ENCODE measurements at regions not wholly inside any gene's neighbourhood (a gene's known extent, or its start where the extent isn't known, plus 50 kb on each side); places are given as distances from the start of the nearest gene placed in this dataset.

GRCh38 chr21:38165466-38166172 is 91.2 kb upstream of the KCNJ15 start:
- SMC1A ChIA-PET (ENCODE audit: uncharacterized antibody, unreplicated experiment) = interaction anchor here (1.2 to 3.9 kb wide), 2 partner anchors 10 to 186 kb away, joined by 3 to 28 read pairs; no protein-coding TSS in a partner anchor

GRCh38 chr21:38166173-38166535 is 90.6 kb upstream of the KCNJ15 start:
- Histone ChIP-seq H3K27me3 (replicated peaks in 1 of 2; ENCODE audit: control insufficient read depth in 2 of 2, insufficient read depth in 2 of 2, low read length in 1 of 2) (no peaks in the 10 kb centered on the region; a peak in 1 of 4 replicates), H3K4me3 (no peak overlapping the region), H3K9ac (ENCODE audit: control insufficient read depth, insufficient read depth, low read length) (no peak overlapping the region), H3K36me3 (ENCODE audit: control insufficient read depth in 2 of 2, insufficient read depth in 2 of 2, low read length in 1 of 2) (no peaks in the 10 kb centered on the region), H3K27ac (ENCODE audit: control insufficient read depth, insufficient read depth) (no peak overlapping the region), H3K4me2 (ENCODE audit: control insufficient read depth, insufficient read depth) (no peak overlapping the region), H4K20me1 (ENCODE audit: control insufficient read depth, insufficient read depth) (no peaks in the 10 kb centered on the region), H3K4me1 (ENCODE audit: control insufficient read depth, insufficient read depth, low read length) (no peaks in the 10 kb centered on the region), H3K9me3 (replicated peaks; ENCODE audit: control insufficient read depth, insufficient read depth, low read length) (no peaks in the 10 kb centered on the region), H2AFZ (ENCODE audit: control insufficient read depth, low read depth, low read length) (no peak overlapping the region), H3K79me2 (ENCODE audit: control insufficient read depth, insufficient read depth, low read length) (no peaks in the 10 kb centered on the region)
- BruUV-seq (replicated peaks) = no TSS peak
- CTCF ChIA-PET = interaction anchor here (1.4 to 11.3 kb wide), 2 partner anchors 9 to 188 kb away, joined by 8 to 164 read pairs; no protein-coding TSS in a partner anchor
- SMC1A ChIA-PET (ENCODE audit: uncharacterized antibody, unreplicated experiment) = interaction anchor here (0.9 to 3.9 kb wide), 4 partner anchors 9 to 186 kb away, joined by 3 to 28 read pairs (median 4); no protein-coding TSS in a partner anchor
- RAD21 ChIA-PET (ENCODE audit: unreplicated experiment) = interaction anchor here (7.3 kb wide), 1 partner anchor 186 kb away, joined by 63 read pairs; no protein-coding TSS in a partner anchor
- WGBS (ENCODE audit: insufficient coverage, insufficient replicate concordance, low lambda C conversion rate, missing lambda C conversion rate) = 32% methylated on average over 7 of the region's 7 CpGs
- no peak for ATAC-seq
- in situ Hi-C loops (cut with MboI) (loop anchor here (5.0 kb wide), 1 partner anchor 186 kb away; no protein-coding TSS in a partner anchor), intact Hi-C loops (cut with micrococcal nuclease; ENCODE audit: unreplicated experiment) (no loop called here)
- no peak for DNase-seq (ENCODE audit: low read depth, low spot score)
- POLR2A ChIA-PET = no interaction called here
- FAIRE-seq = no peak
- TF ChIP-seq STAT1 (conservative IDR thresholded peaks at IDR 0.05) (no peak), BRCA1 (IDR thresholded peaks at IDR 0.05; ENCODE audit: low read depth, low read length) (no peak), ASH2L (IDR thresholded peaks at IDR 0.05; ENCODE audit: borderline replicate concordance, low read depth) (no peak), E2F8 (IDR thresholded peaks at IDR 0.05; ENCODE audit: low read depth, partially characterized antibody) (no peak), CBX3 (IDR thresholded peaks at IDR 0.05; ENCODE audit: borderline replicate concordance, low read depth) (no peak), NR2F1 (conservative IDR thresholded peaks at IDR 0.05) (no peak), SMAD5 (IDR thresholded peaks at IDR 0.05; ENCODE audit: low read depth) (no peak), GABPA (IDR thresholded peaks at IDR 0.05; ENCODE audit: low read depth) (no peak), NRF1 (conservative IDR thresholded peaks at IDR 0.05; ENCODE audit: low read depth, low read length) (no peak), STAT3 (IDR thresholded peaks at IDR 0.05; ENCODE audit: low read depth, low read length) (no peak), DPF2 (IDR thresholded peaks at IDR 0.05) (no peak), RAD21 (IDR thresholded peaks at IDR 0.05; ENCODE audit: insufficient read depth, low read depth, low read length) (no peak), RFX5 (IDR thresholded peaks at IDR 0.05; ENCODE audit: low read depth, low read length) (no peak), CHD2 (IDR thresholded peaks at IDR 0.05; ENCODE audit: borderline replicate concordance, low read depth, low read length) (no peak)

More at GRCh38 chr21:38165466-38166172, 91.2 kb upstream of the KCNJ15 start:
- Histone ChIP-seq H4K20me1 (ENCODE audit: control insufficient read depth, insufficient read depth) (no peaks in the 10 kb centered on the region), H3K4me2 (ENCODE audit: control insufficient read depth, insufficient read depth) (no peak overlapping the region), H3K9ac (ENCODE audit: control insufficient read depth, insufficient read depth, low read length) (no peak overlapping the region), H3K27ac (ENCODE audit: control insufficient read depth, insufficient read depth) (no peak overlapping the region), H3K36me3 (ENCODE audit: control insufficient read depth in 2 of 2, insufficient read depth in 2 of 2, low read length in 1 of 2) (no peaks in the 10 kb centered on the region), H3K27me3 (replicated peaks in 1 of 2; ENCODE audit: control insufficient read depth in 2 of 2, insufficient read depth in 2 of 2, low read length in 1 of 2) (no peaks in the 10 kb centered on the region; a peak in 1 of 4 replicates), H2AFZ (ENCODE audit: control insufficient read depth, low read depth, low read length) (no peak overlapping the region), H3K4me3 (no peak overlapping the region), H3K4me1 (ENCODE audit: control insufficient read depth, insufficient read depth, low read length) (no peaks in the 10 kb centered on the region), H3K9me3 (replicated peaks; ENCODE audit: control insufficient read depth, insufficient read depth, low read length) (no peaks in the 10 kb centered on the region), H3K79me2 (ENCODE audit: control insufficient read depth, insufficient read depth, low read length) (no peaks in the 10 kb centered on the region)
- ChIA-PET CTCF (interaction anchor here (1.4 to 11.3 kb wide), 2 partner anchors 8 to 188 kb away, joined by 8 to 164 read pairs; no protein-coding TSS in a partner anchor), POLR2A (no interaction called here), RAD21 (ENCODE audit: unreplicated experiment) (interaction anchor here (7.3 kb wide), 1 partner anchor 186 kb away, joined by 63 read pairs; no protein-coding TSS in a partner anchor)
- in situ Hi-C loops (cut with MboI) = loop anchor here (5.0 kb wide), 1 partner anchor 187 kb away; no protein-coding TSS in a partner anchor
- intact Hi-C loops (cut with micrococcal nuclease; ENCODE audit: unreplicated experiment) = no loop called here
- FAIRE-seq (no peak), DNase-seq (ENCODE audit: low read depth, low spot score) (no peak), ATAC-seq (no peak)
- WGBS (ENCODE audit: insufficient coverage, insufficient replicate concordance, low lambda C conversion rate, missing lambda C conversion rate) = 18% methylated on average over 10 of the region's 10 CpGs
- TF ChIP-seq ZNF274 (IDR thresholded peaks at IDR 0.05; ENCODE audit: insufficient read depth, insufficient read length) = no peak
- TF ChIP-seq PAX5 (IDR thresholded peaks at IDR 0.05; ENCODE audit: borderline replicate concordance, low read depth, low read length) = no peak
- TF ChIP-seq SP1 (IDR thresholded peaks at IDR 0.05; ENCODE audit: low read depth, low read length) = no peak
- no TSS peak for BruUV-seq (replicated peaks)
